ENCODE measurements at regions not wholly inside any gene's neighbourhood (a gene's known extent, or its start where the extent isn't known, plus 50 kb on each side); places are given as distances from the start of the nearest gene placed in this dataset.
A peak's percentile ranks its signal among the peaks of the same experiment; 100 is the strongest.

- Mint-ChIP-seq H3K36me3 (ENCODE audit: unreplicated experiment) (no peaks in the 10 kb centered on the region), H3K9me3 (ENCODE audit: unreplicated experiment) (peaks cover 14% of the 10 kb centered on the region), H3K27me3 (ENCODE audit: unreplicated experiment) (peaks cover 8% of the 10 kb centered on the region), H3K27ac (ENCODE audit: unreplicated experiment) (no peak overlapping the region), H3K4me3 (ENCODE audit: unreplicated experiment) (no peak overlapping the region), H3K4me1 (ENCODE audit: low read depth, unreplicated experiment) (peaks cover 19% of the 10 kb centered on the region)
- TF ChIP-seq CTCF (IDR thresholded peaks at IDR 0.05; ENCODE audit: partially characterized antibody, unreplicated experiment): no peak
- DNase-seq: no peak
Observed at GRCh38 chr12:113688313-113688712, 216.6 kb upstream of the LHX5 start.

- Mint-ChIP-seq H3K27me3 (ENCODE audit: unreplicated experiment) (peaks cover 15% of the 10 kb centered on the region), H3K4me3 (ENCODE audit: unreplicated experiment) (no peak overlapping the region), H3K27ac (ENCODE audit: unreplicated experiment) (peak overlapping the region; percentile 88), H3K36me3 (ENCODE audit: unreplicated experiment) (no peaks in the 10 kb centered on the region), H3K4me1 (ENCODE audit: low read depth, unreplicated experiment) (peaks cover 26% of the 10 kb centered on the region), H3K9me3 (ENCODE audit: unreplicated experiment) (peaks cover 21% of the 10 kb centered on the region)
- TF ChIP-seq CTCF (IDR thresholded peaks at IDR 0.05; ENCODE audit: partially characterized antibody, unreplicated experiment): no peak
- DNase-seq: no peak
Observed at GRCh38 chr12:113684908-113685782, 213.5 kb upstream of the LHX5 start.

- H3K4me1 Mint-ChIP-seq (ENCODE audit: low read depth, unreplicated experiment): peaks cover 26% of the 10 kb centered on the region
Observed at GRCh38 chr12:113684053-113684907, 212.6 kb upstream of the LHX5 start.

GRCh38 chr12:113683574-113683973 is 211.9 kb upstream of the LHX5 start:
- H3K4me1 Mint-ChIP-seq (ENCODE audit: low read depth, unreplicated experiment): peaks cover 22% of the 10 kb centered on the region
- TF ChIP-seq CTCF (IDR thresholded peaks at IDR 0.05; ENCODE audit: partially characterized antibody, unreplicated experiment): no peak
- H3K4me3 Mint-ChIP-seq (ENCODE audit: unreplicated experiment): peak overlapping the region; percentile 38
- peak; percentile 70 for DNase-seq
- no peaks in the 10 kb centered on the region for H3K36me3 Mint-ChIP-seq (ENCODE audit: unreplicated experiment)
- H3K9me3 Mint-ChIP-seq (ENCODE audit: unreplicated experiment): peaks cover 21% of the 10 kb centered on the region
- H3K27ac Mint-ChIP-seq (ENCODE audit: unreplicated experiment): peak overlapping the region; percentile 88
- H3K27me3 Mint-ChIP-seq (ENCODE audit: unreplicated experiment): peaks cover 15% of the 10 kb centered on the region

More at GRCh38 chr12:113684053-113684907, 212.6 kb upstream of the LHX5 start:
- peak overlapping the region; percentile 88 for H3K27ac Mint-ChIP-seq (ENCODE audit: unreplicated experiment)
- H3K4me3 Mint-ChIP-seq (ENCODE audit: unreplicated experiment): peak overlapping the region; percentile 30
- peaks cover 21% of the 10 kb centered on the region for H3K9me3 Mint-ChIP-seq (ENCODE audit: unreplicated experiment)
- DNase-seq: peak; percentile 87
- no peaks in the 10 kb centered on the region for H3K36me3 Mint-ChIP-seq (ENCODE audit: unreplicated experiment)
- no peak for TF ChIP-seq CTCF (IDR thresholded peaks at IDR 0.05; ENCODE audit: partially characterized antibody, unreplicated experiment)
- peaks cover 15% of the 10 kb centered on the region for H3K27me3 Mint-ChIP-seq (ENCODE audit: unreplicated experiment)
